ENCODE measurements at regions not wholly inside any gene's neighbourhood (a gene's known extent, or its start where the extent isn't known, plus 50 kb on each side); places are given as distances from the start of the nearest gene placed in this dataset.

- TF ChIP-seq USF2 (CRISPR knock-in tag; IDR thresholded peaks at IDR 0.05) = no peak
- TF ChIP-seq CREB1 (CRISPR knock-in tag; IDR thresholded peaks at IDR 0.05) = no peak
- no peak for TF ChIP-seq NR3C1 (CRISPR knock-in tag; conservative IDR thresholded peaks at IDR 0.05; ENCODE audit: low read depth)
- TF ChIP-seq ATF1 (CRISPR knock-in tag; IDR thresholded peaks at IDR 0.05) = no peak
- TF ChIP-seq SOX15 (CRISPR knock-in tag; IDR thresholded peaks at IDR 0.05) = no peak
- no peak for TF ChIP-seq ZNF263 (CRISPR knock-in tag; IDR thresholded peaks at IDR 0.05; ENCODE audit: low read depth)
- TF ChIP-seq KAT7 (CRISPR knock-in tag; IDR thresholded peaks at IDR 0.05; ENCODE audit: borderline replicate concordance) = no peak
- TF ChIP-seq ESRRA (CRISPR knock-in tag; IDR thresholded peaks at IDR 0.05; ENCODE audit: borderline replicate concordance) = no peak
- TF ChIP-seq E2F4 (CRISPR knock-in tag; IDR thresholded peaks at IDR 0.05; ENCODE audit: borderline replicate concordance, low read depth) = no peak
- TF ChIP-seq ZNF396 (CRISPR knock-in tag; IDR thresholded peaks at IDR 0.05; ENCODE audit: borderline replicate concordance) = no peak
Observed at GRCh38 chr2:220040346-220040745, 412.9 kb downstream of the SLC4A3 start (continued).

- Mint-ChIP-seq H3K27me3 (ENCODE audit: low read depth) (no peaks in the 10 kb centered on the region), H3K4me1 (peaks cover 41% of the 10 kb centered on the region), H3K4me3 (no peak overlapping the region), H3K9me3 (peaks cover 4% of the 10 kb centered on the region; the same call in 1 of the 2 replicates), H3K36me3 (no peaks in the 10 kb centered on the region), H3K27ac (no peak overlapping the region)
- ChIA-PET POLR2A (no interaction called here), CTCF (no interaction called here)
- no peak for TF ChIP-seq ZNF263 (CRISPR knock-in tag; IDR thresholded peaks at IDR 0.05; ENCODE audit: low read depth)
- TF ChIP-seq NR1H2 (CRISPR knock-in tag; IDR thresholded peaks at IDR 0.05) = no peak
- TF ChIP-seq TP53 (CRISPR knock-in tag; IDR thresholded peaks at IDR 0.05) = no peak
- 0 out of 2 replicates have a peak, but pooled peaks have one; percentile 21 for TF ChIP-seq CREM (CRISPR knock-in tag; IDR thresholded peaks at IDR 0.05)
- ATAC-seq (peak; percentile 23), DNase-seq (ENCODE audit: low spot score) (no peak)
Observed at GRCh38 chr2:220041447-220041846, 414.0 kb downstream of the SLC4A3 start.

- no peak overlapping the region for H3K4me3 Mint-ChIP-seq
- ATAC-seq = no peak
- no peak for TF ChIP-seq ZNF416 (CRISPR knock-in tag; IDR thresholded peaks at IDR 0.05)
- TF ChIP-seq ZNF138 (CRISPR knock-in tag; conservative IDR thresholded peaks at IDR 0.05) = no peak
- TF ChIP-seq MLX (CRISPR knock-in tag; IDR thresholded peaks at IDR 0.05) = no peak
- no peak for TF ChIP-seq GRHL2 (CRISPR knock-in tag; IDR thresholded peaks at IDR 0.05; ENCODE audit: insufficient replicate concordance, severe bottlenecking)
- TF ChIP-seq PREB (CRISPR knock-in tag; IDR thresholded peaks at IDR 0.05; ENCODE audit: borderline replicate concordance) = no peak
- no peak for TF ChIP-seq ATF6 (CRISPR knock-in tag; IDR thresholded peaks at IDR 0.05)
- no peak for TF ChIP-seq PRRX2 (CRISPR knock-in tag; IDR thresholded peaks at IDR 0.05)
- TF ChIP-seq USF1 (CRISPR knock-in tag; IDR thresholded peaks at IDR 0.05) = no peak
- no peak for TF ChIP-seq ATF2 (CRISPR knock-in tag; IDR thresholded peaks at IDR 0.05; ENCODE audit: borderline replicate concordance, low read depth)
Observed at GRCh38 chr2:220043155-220043989, 415.9 kb downstream of the SLC4A3 start.

More at GRCh38 chr2:220043155-220043989, 415.9 kb downstream of the SLC4A3 start:
- H3K9me3 Mint-ChIP-seq = peaks cover 4% of the 10 kb centered on the region; the same call in 1 of the 2 replicates
- H3K4me1 Mint-ChIP-seq = peaks cover 41% of the 10 kb centered on the region
- ChIA-PET POLR2A (no interaction called here), CTCF (interaction anchor here (1.8 kb wide), 1 partner anchor 46 kb away, joined by 4 read pairs; no protein-coding TSS in a partner anchor)
- no peaks in the 10 kb centered on the region for H3K27me3 Mint-ChIP-seq (ENCODE audit: low read depth)
- DNase-seq (ENCODE audit: low spot score) = no peak
- no peak overlapping the region for H3K27ac Mint-ChIP-seq
- H3K36me3 Mint-ChIP-seq = no peaks in the 10 kb centered on the region

All from WTC11 (cell line).